GM12878 (cell line): ENCODE measurements at regions not wholly inside any gene's neighbourhood (a gene's known extent, or its start where the extent isn't known, plus 50 kb on each side); places are given as distances from the start of the nearest gene placed in this dataset.

Source experiments
- IKZF1 ChIP-seq: fragments of 450-650 bp; conservative IDR thresholded peaks from 2 replicates; pipeline ENCODE4 v1.6.1; 2017; ENCODE audit warnings: antibody characterized with exemption, mild to moderate bottlenecking
- RAD21 ChIP-seq: IDR thresholded peaks from 2 replicates; pipeline ENCODE4 v1.6.1; 2011; ENCODE audit warnings: mild to moderate bottlenecking, low read depth, low read length, moderate library complexity; ENCODE audit not compliant: insufficient read depth
- SRF ChIP-seq, 2 experiments: IDR thresholded peaks; 2 replicates each; pipeline ENCODE4 v1.6.1; 2011; ENCODE audit warnings: low read depth in 2 of 2, low read length in 2 of 2, mild to moderate bottlenecking in 1 of 2, moderate library complexity in 1 of 2
- STAT1 ChIP-seq: fragments of 450-650 bp; conservative IDR thresholded peaks from 2 replicates; pipeline ENCODE4 v1.6.1; 2014; ENCODE audit warnings: antibody characterized with exemption, mild to moderate bottlenecking
- SUPT20H ChIP-seq: IDR thresholded peaks from 2 replicates; pipeline ENCODE4 v1.6.1; 2011; ENCODE audit warnings: low read depth, mild to moderate bottlenecking, low read length, moderate library complexity, borderline replicate concordance; ENCODE audit not compliant: control insufficient read depth
- TARDBP ChIP-seq: IDR thresholded peaks from 2 replicates; pipeline ENCODE4 v1.6.1; 2016; ENCODE audit warnings: borderline replicate concordance
- TF ChIP-seq, protein P1 (sequence below): IDR thresholded peaks from 2 replicates; pipeline ENCODE4 v1.6.1; 2012; ENCODE audit warnings: low read depth, low read length, improper control_type of control experiment
- TF ChIP-seq, protein P2 (sequence below), 3 experiments: IDR thresholded peaks in 2 of 3; conservative IDR thresholded peaks in 1 of 3; 2 replicates each; pipeline ENCODE4 v1.5.1; 2011; ENCODE audit warnings: low read depth in 3 of 3, low read length in 3 of 3, mild to moderate bottlenecking in 3 of 3, control low read depth in 2 of 3, moderate library complexity in 2 of 3, inconsistent platforms in 1 of 3, mixed read lengths in 1 of 3; ENCODE audit not compliant: control insufficient read depth in 2 of 3, insufficient read depth in 1 of 3; ENCODE audit errors: extremely low read depth in 1 of 3
- TF ChIP-seq, protein P3 (sequence below): IDR thresholded peaks from 2 replicates; pipeline ENCODE4 v1.6.1; 2012; ENCODE audit warnings: mild to moderate bottlenecking, low read depth, low read length
- TF ChIP-seq, protein P4 (sequence below): fragments of 450-650 bp; conservative IDR thresholded peaks from 2 replicates; pipeline ENCODE4 v1.6.1; 2017; ENCODE audit warnings: mild to moderate bottlenecking, moderate library complexity

DNA sequence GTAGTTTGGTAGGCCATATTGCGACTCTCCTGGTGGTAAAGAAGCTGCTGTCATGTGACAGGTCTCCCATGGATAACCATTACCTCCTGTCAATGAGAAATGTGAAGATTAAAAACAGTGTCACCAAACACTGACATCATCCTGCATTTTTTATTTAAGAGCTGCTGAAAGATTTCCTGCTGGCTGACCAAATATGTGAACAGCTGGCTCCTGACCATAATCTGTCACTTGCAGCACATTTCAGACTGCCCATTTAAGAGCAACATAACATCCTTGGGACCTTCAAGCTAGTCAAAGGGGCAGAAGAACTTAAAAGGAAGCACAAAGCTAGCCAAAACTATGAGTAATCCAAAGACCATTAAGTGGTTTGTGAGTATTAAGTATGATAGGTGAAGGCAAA, 288.0 kb downstream of the IZUMO3 start:
- TF ChIP-seq STAT1: no peak
- TF ChIP-seq TARDBP: no peak
- TF ChIP-seq, protein P1, sequence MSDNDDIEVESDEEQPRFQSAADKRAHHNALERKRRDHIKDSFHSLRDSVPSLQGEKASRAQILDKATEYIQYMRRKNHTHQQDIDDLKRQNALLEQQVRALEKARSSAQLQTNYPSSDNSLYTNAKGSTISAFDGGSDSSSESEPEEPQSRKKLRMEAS: no peak
- TF ChIP-seq, protein P2, sequence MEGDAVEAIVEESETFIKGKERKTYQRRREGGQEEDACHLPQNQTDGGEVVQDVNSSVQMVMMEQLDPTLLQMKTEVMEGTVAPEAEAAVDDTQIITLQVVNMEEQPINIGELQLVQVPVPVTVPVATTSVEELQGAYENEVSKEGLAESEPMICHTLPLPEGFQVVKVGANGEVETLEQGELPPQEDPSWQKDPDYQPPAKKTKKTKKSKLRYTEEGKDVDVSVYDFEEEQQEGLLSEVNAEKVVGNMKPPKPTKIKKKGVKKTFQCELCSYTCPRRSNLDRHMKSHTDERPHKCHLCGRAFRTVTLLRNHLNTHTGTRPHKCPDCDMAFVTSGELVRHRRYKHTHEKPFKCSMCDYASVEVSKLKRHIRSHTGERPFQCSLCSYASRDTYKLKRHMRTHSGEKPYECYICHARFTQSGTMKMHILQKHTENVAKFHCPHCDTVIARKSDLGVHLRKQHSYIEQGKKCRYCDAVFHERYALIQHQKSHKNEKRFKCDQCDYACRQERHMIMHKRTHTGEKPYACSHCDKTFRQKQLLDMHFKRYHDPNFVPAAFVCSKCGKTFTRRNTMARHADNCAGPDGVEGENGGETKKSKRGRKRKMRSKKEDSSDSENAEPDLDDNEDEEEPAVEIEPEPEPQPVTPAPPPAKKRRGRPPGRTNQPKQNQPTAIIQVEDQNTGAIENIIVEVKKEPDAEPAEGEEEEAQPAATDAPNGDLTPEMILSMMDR (IDR thresholded peaks at IDR 0.05 in 2 of 3, conservative IDR thresholded peaks at IDR 0.05 in 1 of 3; ENCODE audit: control insufficient read depth in 2 of 3, extremely low read depth in 1 of 3, insufficient read depth in 1 of 3, low read depth in 3 of 3, low read length in 3 of 3): no peak
- no peak for TF ChIP-seq SRF (IDR thresholded peaks at IDR 0.05; ENCODE audit: low read depth in 2 of 2, low read length in 2 of 2)
- TF ChIP-seq, protein P3, sequence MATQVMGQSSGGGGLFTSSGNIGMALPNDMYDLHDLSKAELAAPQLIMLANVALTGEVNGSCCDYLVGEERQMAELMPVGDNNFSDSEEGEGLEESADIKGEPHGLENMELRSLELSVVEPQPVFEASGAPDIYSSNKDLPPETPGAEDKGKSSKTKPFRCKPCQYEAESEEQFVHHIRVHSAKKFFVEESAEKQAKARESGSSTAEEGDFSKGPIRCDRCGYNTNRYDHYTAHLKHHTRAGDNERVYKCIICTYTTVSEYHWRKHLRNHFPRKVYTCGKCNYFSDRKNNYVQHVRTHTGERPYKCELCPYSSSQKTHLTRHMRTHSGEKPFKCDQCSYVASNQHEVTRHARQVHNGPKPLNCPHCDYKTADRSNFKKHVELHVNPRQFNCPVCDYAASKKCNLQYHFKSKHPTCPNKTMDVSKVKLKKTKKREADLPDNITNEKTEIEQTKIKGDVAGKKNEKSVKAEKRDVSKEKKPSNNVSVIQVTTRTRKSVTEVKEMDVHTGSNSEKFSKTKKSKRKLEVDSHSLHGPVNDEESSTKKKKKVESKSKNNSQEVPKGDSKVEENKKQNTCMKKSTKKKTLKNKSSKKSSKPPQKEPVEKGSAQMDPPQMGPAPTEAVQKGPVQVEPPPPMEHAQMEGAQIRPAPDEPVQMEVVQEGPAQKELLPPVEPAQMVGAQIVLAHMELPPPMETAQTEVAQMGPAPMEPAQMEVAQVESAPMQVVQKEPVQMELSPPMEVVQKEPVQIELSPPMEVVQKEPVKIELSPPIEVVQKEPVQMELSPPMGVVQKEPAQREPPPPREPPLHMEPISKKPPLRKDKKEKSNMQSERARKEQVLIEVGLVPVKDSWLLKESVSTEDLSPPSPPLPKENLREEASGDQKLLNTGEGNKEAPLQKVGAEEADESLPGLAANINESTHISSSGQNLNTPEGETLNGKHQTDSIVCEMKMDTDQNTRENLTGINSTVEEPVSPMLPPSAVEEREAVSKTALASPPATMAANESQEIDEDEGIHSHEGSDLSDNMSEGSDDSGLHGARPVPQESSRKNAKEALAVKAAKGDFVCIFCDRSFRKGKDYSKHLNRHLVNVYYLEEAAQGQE: no peak
- no peak for TF ChIP-seq IKZF1
- TF ChIP-seq SUPT20H: no peak
- TF ChIP-seq, protein P4, sequence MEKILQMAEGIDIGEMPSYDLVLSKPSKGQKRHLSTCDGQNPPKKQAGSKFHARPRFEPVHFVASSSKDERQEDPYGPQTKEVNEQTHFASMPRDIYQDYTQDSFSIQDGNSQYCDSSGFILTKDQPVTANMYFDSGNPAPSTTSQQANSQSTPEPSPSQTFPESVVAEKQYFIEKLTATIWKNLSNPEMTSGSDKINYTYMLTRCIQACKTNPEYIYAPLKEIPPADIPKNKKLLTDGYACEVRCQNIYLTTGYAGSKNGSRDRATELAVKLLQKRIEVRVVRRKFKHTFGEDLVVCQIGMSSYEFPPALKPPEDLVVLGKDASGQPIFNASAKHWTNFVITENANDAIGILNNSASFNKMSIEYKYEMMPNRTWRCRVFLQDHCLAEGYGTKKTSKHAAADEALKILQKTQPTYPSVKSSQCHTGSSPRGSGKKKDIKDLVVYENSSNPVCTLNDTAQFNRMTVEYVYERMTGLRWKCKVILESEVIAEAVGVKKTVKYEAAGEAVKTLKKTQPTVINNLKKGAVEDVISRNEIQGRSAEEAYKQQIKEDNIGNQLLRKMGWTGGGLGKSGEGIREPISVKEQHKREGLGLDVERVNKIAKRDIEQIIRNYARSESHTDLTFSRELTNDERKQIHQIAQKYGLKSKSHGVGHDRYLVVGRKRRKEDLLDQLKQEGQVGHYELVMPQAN: no peak
- TF ChIP-seq RAD21: no peak
